ENCODE measurements at regions not wholly inside any gene's neighbourhood (a gene's known extent, or its start where the extent isn't known, plus 50 kb on each side); places are given as distances from the start of the nearest gene placed in this dataset.
"Not testable (repeated sequence)": the region's sequence is repeated elsewhere in the genome, so short reads cannot be mapped to it uniquely, and the experiment has no call there.

DNA sequence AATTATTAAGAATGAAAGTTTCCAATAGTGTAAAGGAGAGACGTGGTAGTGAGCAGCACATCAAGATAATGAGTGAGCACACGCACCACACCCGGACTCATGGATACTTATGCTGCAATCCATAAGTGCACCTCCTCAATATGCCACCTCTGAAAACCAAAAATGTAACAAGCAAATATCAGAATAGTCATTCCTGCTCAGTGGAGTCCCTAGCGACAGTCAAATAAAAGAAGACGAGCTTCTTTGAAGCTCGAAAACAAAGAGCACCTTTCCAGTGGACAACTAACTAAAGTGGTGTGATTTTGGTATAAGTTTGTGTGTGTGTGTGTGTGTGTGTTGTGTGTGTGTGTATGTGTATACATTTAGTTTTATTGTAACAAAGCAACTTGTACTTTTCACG, 241.3 kb downstream of the DEPDC1B start:
- Histone ChIP-seq H3K27ac (no peak overlapping the region), H3K36me3 (no peaks in the 10 kb centered on the region), H3K4me1 (ENCODE audit: insufficient read depth) (no peaks in the 10 kb centered on the region), H3K27me3 (no peaks in the 10 kb centered on the region), H3K9me3 (no peaks in the 10 kb centered on the region), H3K4me3 (no peak overlapping the region)
- intact Hi-C loops (cut with DNase I), result no loop called here
- no peak for DNase-seq
- 63 to 83% (median 75%) methylated on average over 7 of the region's 7 CpGs for WGBS, 3 donors
- TF ChIP-seq EP300 (IDR thresholded peaks at IDR 0.05), result no peak
- TF ChIP-seq, protein P1, sequence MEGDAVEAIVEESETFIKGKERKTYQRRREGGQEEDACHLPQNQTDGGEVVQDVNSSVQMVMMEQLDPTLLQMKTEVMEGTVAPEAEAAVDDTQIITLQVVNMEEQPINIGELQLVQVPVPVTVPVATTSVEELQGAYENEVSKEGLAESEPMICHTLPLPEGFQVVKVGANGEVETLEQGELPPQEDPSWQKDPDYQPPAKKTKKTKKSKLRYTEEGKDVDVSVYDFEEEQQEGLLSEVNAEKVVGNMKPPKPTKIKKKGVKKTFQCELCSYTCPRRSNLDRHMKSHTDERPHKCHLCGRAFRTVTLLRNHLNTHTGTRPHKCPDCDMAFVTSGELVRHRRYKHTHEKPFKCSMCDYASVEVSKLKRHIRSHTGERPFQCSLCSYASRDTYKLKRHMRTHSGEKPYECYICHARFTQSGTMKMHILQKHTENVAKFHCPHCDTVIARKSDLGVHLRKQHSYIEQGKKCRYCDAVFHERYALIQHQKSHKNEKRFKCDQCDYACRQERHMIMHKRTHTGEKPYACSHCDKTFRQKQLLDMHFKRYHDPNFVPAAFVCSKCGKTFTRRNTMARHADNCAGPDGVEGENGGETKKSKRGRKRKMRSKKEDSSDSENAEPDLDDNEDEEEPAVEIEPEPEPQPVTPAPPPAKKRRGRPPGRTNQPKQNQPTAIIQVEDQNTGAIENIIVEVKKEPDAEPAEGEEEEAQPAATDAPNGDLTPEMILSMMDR (IDR thresholded peaks at IDR 0.05), result no peak
- TF ChIP-seq POLR2A (IDR thresholded peaks at IDR 0.05), result no peak

DNA sequence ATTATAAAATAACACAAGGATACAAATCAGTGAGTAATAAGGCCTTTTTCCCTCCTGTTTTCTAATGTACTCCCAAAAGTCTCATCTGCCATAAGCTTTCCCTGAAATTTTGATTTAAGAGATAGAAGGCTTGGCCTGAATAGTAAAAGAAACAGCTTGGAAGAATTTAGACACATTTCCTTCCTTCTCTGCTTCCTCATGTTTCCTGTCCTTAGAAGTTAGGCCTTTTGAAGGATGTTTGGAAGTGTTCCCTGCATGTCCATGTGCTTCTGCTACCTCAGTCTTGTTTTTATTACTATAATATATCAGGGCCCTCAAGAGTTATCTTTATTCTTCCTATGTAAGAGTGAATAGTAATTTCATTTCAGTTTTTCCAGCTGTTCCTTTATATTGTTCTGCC, 242.7 kb downstream of the DEPDC1B start:
- Histone ChIP-seq H3K4me3 (no peak overlapping the region), H3K27ac (no peak overlapping the region), H3K36me3 (no peaks in the 10 kb centered on the region), H3K27me3 (no peaks in the 10 kb centered on the region), H3K9me3 (no peaks in the 10 kb centered on the region), H3K4me1 (ENCODE audit: insufficient read depth) (no peaks in the 10 kb centered on the region)
- DNase-seq, result no peak
- no peak for TF ChIP-seq EP300 (IDR thresholded peaks at IDR 0.05)
- no peak for TF ChIP-seq POLR2A (IDR thresholded peaks at IDR 0.05)
- TF ChIP-seq, protein P1 (IDR thresholded peaks at IDR 0.05), result no peak
- intact Hi-C loops (cut with DNase I), result no loop called here

DNA sequence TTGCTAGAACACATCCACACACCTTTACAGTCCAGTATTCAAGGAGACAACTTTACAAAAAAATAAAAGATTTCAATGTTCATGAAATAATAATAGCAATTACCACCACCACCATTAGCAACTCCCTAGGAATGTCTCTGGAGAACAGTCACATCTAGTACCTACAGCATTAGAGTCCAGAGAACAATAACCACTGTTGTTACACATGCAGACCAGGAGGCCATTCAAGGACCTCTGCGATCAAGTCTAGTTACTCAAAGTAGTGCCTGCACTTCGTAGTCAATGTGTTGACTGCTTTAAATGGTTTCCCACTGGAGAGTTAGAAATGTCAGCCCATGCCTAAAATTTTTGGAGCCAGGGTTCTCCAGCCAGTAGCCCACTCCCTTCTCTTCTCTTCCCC, 244.4 kb downstream of the DEPDC1B start:
- TF ChIP-seq EP300 (IDR thresholded peaks at IDR 0.05) (no peak), POLR2A (IDR thresholded peaks at IDR 0.05) (no peak)
- TF ChIP-seq, protein P1 (IDR thresholded peaks at IDR 0.05), result no peak
- Histone ChIP-seq H3K27ac (no peak overlapping the region), H3K9me3 (no peaks in the 10 kb centered on the region), H3K27me3 (no peaks in the 10 kb centered on the region), H3K4me3 (no peak overlapping the region), H3K4me1 (ENCODE audit: insufficient read depth) (no peaks in the 10 kb centered on the region), H3K36me3 (no peaks in the 10 kb centered on the region)
- 89 to 93% (median 92%) methylated on average over 2 of the region's 2 CpGs for WGBS, 3 donors
- intact Hi-C loops (cut with DNase I), result no loop called here
- no peak for DNase-seq

GRCh38 chr5:60454277-60454676, 245.7 kb downstream of the DEPDC1B start:
- H3K4me3 ChIP-seq; H3K4me1 ChIP-seq (ENCODE audit: insufficient read depth); intact Hi-C loops (cut with DNase I); H3K27ac ChIP-seq; H3K27me3 ChIP-seq; H3K36me3 ChIP-seq; DNase-seq; H3K9me3 ChIP-seq: not testable (repeated sequence)
- WGBS, 3 donors, result 93 to 97% (median 94%) methylated on average over 4 of the region's 4 CpGs

DNA sequence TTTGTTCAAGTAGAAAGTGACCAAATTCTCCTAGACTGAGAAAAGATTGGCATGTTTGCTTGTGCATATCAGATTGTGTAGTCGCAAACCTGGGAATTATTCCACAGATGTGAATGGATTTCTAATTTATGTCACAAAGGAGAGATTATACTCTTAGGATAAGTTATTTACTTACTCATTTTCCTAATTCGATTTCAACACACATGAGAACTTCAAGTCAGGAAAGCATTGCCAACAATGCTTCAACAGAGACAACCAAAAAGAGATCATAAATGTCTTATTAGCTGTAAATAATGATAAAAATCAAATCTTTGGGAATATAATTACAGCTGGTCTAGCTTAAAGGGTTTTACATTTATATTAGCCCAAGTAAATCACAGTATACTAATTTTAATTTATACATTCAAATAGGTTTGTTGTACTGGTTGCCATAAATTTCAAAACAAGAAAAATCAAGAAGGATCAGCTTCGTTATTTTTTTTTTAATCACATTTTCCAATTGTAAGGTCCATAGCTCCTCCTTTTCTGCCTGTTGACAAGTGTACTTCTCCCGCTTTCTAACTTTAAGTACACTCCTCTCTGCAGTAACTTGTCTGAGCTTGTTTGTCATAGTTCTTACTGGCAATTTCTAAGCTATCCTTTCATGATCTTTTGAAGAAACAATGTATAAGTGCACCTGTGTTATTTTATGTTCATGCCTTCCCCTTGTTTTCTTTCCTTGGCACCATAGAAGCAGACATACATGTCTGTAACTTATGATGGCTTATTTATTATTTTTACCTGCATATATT, 246.6 kb downstream of the DEPDC1B start:
- WGBS, 3 donors, result 73 to 82% (median 74%) methylated on average over 4 of the region's 4 CpGs
- Histone ChIP-seq H3K36me3 (no peaks in the 10 kb centered on the region), H3K27ac (no peak overlapping the region), H3K4me1 (ENCODE audit: insufficient read depth) (no peaks in the 10 kb centered on the region), H3K27me3 (no peaks in the 10 kb centered on the region), H3K9me3 (no peaks in the 10 kb centered on the region), H3K4me3 (no peak overlapping the region)
- no peak for DNase-seq
- intact Hi-C loops (cut with DNase I), result no loop called here
- TF ChIP-seq, protein P1 (IDR thresholded peaks at IDR 0.05), result no peak
- no peak for TF ChIP-seq EP300 (IDR thresholded peaks at IDR 0.05)
- TF ChIP-seq POLR2A (IDR thresholded peaks at IDR 0.05), result no peak
